Aorta (tissue), 5 donors: ENCODE measurements at regions not wholly inside any gene's neighbourhood (a gene's known extent, or its start where the extent isn't known, plus 50 kb on each side); places are given as distances from the start of the nearest gene placed in this dataset.

Experiments
- ATAC-seq: fragments of 200-7000 bp; cut with Tn5 transposase; one replicate; pipeline ENCODE4 v1.9.1; 2022; ENCODE audit warnings: moderate library complexity; ENCODE audit not compliant: low FRiP score
- DNase-seq, 2 donors: peaks; one replicate each; pipeline ENCODE4 v3.0.0-alpha.2; 2020
- H3K27ac ChIP-seq, 2 donors: one replicate each; pipeline ENCODE4 v1.5.1; 2013; ENCODE audit warnings: low read length in 2 of 2, mild to moderate bottlenecking in 2 of 2, moderate library complexity in 2 of 2, control low read depth in 1 of 2, inconsistent platforms in 1 of 2, low read depth in 1 of 2
- H3K27me3 ChIP-seq, 2 donors: one replicate each; pipeline ENCODE4 v1.6.1; 2013; ENCODE audit warnings: control low read depth in 1 of 2, low read length in 1 of 2, mild to moderate bottlenecking in 1 of 2, moderate library complexity in 1 of 2; ENCODE audit not compliant: insufficient read depth in 2 of 2, control insufficient read depth in 1 of 2
- H3K36me3 ChIP-seq, 2 donors: one replicate each; pipeline ENCODE4 v1.6.1; 2013; ENCODE audit warnings: control low read depth in 1 of 2, low read length in 1 of 2, mild to moderate bottlenecking in 1 of 2; ENCODE audit not compliant: insufficient read depth in 2 of 2, control insufficient read depth in 1 of 2
- H3K4me1 ChIP-seq, 2 donors: one replicate each; pipeline ENCODE4 v1.6.1; 2013; ENCODE audit warnings: low read length in 2 of 2, control low read depth in 1 of 2, mild to moderate bottlenecking in 1 of 2, moderate library complexity in 1 of 2; ENCODE audit not compliant: insufficient read depth in 2 of 2, control insufficient read depth in 1 of 2
- H3K4me3 ChIP-seq, 2 donors: one replicate each; pipeline ENCODE4 v1.5.1; 2013; ENCODE audit warnings: low read length in 2 of 2, control low read depth in 1 of 2, mild to moderate bottlenecking in 1 of 2
- H3K9me3 ChIP-seq: one replicate; pipeline ENCODE4 v1.6.1; 2013; ENCODE audit warnings: mild to moderate bottlenecking, low read length; ENCODE audit not compliant: control insufficient read depth
- WGBS, 2 donors: extraction: QIAGEN DNeasy Blood & Tissue Kit; methylation state at CpG; one replicate each; pipeline ENCODE4 v1.1.7; 2013; 5-methylcytosine and 5-hydroxymethylcytosine counted together
- intact Hi-C, 2 donors: fragments of 100-400 bp; cut with DNase I; formaldehyde crosslinking; loops; one replicate each; pipeline versions ENCODE4 v1.14.2 to v1.15.0; 2022
- donor health status: healthy with polysubstance abuse.
- donor health status: Bipolar disorder and iron deficiency.
- donor health status: DM: no; HTN: no; CAD: no.
- donor health status: DM: no; HTN: no; CAD: no.
- donor health status: DM: yes; HTN: yes; CAD: no.

GRCh38 chr6:156087487-156087886 lies 631.8 kb upstream of the NOX3 start:
- no peaks in the 10 kb centered on the region for H3K4me1 ChIP-seq
- no peak overlapping the region for H3K27ac ChIP-seq

DNA sequence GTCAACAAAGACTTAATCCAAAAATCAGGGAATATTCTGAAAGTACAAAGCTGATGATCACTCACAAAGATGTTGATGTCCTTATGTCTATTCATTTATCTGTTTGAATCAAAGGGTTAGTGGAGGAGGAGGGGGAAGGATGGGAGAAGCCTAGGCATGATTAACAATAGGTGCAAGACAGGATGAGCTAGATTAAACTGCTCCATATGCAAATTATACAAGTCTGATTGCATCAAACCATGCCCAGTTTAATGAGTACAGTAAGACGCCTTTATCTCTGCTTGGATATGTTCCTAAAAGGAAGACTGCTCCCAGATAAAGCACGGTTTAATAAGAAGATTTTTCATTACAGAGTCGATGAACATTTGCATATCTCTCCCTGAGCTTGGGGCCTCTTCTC lies 626.4 kb upstream of the NOX3 start:
- intact Hi-C loops, result no loop called here
- no peak for ATAC-seq
- Histone ChIP-seq H3K9me3 (no peaks in the 10 kb centered on the region), H3K27me3 (no peaks in the 10 kb centered on the region), H3K4me3 (no peak overlapping the region), H3K27ac (no peak overlapping the region), H3K4me1 (no peaks in the 10 kb centered on the region), H3K36me3 (no peaks in the 10 kb centered on the region)
- no peak for DNase-seq
- WGBS, 2 donors, result 72 to 75% methylated on average over 3 of the region's 3 CpGs

More at GRCh38 chr6:156087487-156087886, 631.8 kb upstream of the NOX3 start:
- Histone ChIP-seq H3K9me3 (no peaks in the 10 kb centered on the region), H3K27me3 (no peaks in the 10 kb centered on the region), H3K4me3 (no peak overlapping the region), H3K36me3 (no peaks in the 10 kb centered on the region)
- DNase-seq (no peak), ATAC-seq (no peak)
- intact Hi-C loops, result no loop called here

DNA sequence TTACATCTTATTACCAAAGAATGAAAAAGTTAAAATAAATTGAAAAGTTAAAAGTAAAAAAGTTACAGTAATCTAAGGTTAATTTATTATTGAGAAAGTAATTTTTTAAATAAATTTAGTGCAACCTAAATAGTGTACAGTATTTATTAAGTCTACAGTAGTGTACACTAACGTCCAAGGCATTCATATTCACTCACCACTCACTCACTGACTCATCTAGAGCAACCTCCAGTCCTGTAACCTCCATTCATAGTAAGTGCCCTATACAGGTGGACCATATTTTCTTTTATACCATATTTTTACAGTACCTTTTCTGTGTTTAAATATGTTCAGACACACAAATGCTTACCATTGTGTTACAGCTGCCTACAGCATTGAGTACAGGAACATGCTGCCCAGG lies 624.7 kb upstream of the NOX3 start:
- Histone ChIP-seq H3K4me1 (no peaks in the 10 kb centered on the region), H3K27ac (no peak overlapping the region), H3K4me3 (no peak overlapping the region), H3K9me3 (no peaks in the 10 kb centered on the region), H3K36me3 (no peaks in the 10 kb centered on the region), H3K27me3 (no peaks in the 10 kb centered on the region)
- 61 to 65% methylated on average over 1 of the region's 1 CpG for WGBS, 2 donors
- DNase-seq (no peak), ATAC-seq (no peak)
- intact Hi-C loops, result no loop called here

DNA sequence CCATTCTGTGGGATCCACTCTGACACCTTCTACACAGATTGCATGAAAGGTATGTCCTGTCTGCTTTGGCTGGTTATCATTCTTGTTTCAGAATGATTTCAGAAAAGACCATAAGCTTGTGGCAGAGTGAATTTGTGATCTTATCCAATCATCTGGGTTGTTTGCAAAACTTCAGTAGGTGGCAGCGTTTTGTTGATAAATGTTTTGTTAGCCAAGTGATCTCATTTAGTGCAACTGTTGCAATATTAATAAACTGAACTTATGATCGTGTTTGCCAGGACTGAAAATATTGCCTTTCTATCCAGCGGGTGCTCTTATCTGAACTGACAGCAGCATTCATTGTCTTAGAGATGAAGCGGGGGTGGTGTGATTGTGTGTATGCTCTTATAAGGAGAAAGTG lies 613.2 kb upstream of the NOX3 start:
- Histone ChIP-seq H3K36me3 (no peaks in the 10 kb centered on the region), H3K4me1 (peaks cover 0 to 2% of the 10 kb centered on the region in 2 donors), H3K4me3 (no peak overlapping the region), H3K27me3 (no peaks in the 10 kb centered on the region), H3K27ac (no peak overlapping the region), H3K9me3 (no peaks in the 10 kb centered on the region)
- ATAC-seq (no peak), DNase-seq (no peak)
- intact Hi-C loops, result no loop called here
- WGBS, 2 donors, result 66 to 67% methylated on average over 4 of the region's 4 CpGs

DNA sequence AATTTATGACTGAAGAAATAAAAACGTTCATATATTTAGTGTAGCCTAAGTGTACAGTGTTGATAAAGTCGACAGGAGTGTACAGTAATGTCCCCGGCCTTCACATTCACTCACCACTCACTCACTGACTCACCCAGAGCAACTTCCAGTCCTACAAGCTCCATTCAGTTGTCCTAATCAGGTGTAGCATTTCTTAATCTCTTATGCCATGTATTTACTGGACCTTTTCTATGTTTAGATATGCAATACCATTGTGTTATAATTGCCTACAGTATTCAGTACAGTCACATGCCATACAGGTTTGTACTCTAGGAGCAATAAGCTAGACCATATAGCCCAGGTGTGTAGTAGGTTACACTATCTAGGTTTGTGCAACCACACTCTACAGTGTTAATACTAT lies 610.2 kb upstream of the NOX3 start:
- no peak for ATAC-seq
- 45 to 49% methylated on average over 3 of the region's 3 CpGs for WGBS, 2 donors

GRCh38 chr6:156062091-156062563 lies 606.5 kb upstream of the NOX3 start:
- Histone ChIP-seq H3K4me3 (no peak overlapping the region), H3K4me1 (peaks cover 6 to 11% of the 10 kb centered on the region in 2 donors), H3K36me3 (no peaks in the 10 kb centered on the region), H3K27ac (no peak overlapping the region), H3K9me3 (no peaks in the 10 kb centered on the region), H3K27me3 (no peaks in the 10 kb centered on the region)
- WGBS, 2 donors, result 16 to 22% methylated on average over 2 of the region's 2 CpGs
- peak; percentile 40 for ATAC-seq
- intact Hi-C loops, result no loop called here
- DNase-seq, result no peak

More for the DNA sequence above, 610.2 kb upstream of the NOX3 start:
- Histone ChIP-seq H3K36me3 (no peaks in the 10 kb centered on the region), H3K27me3 (no peaks in the 10 kb centered on the region), H3K27ac (no peak overlapping the region), H3K4me3 (no peak overlapping the region), H3K9me3 (no peaks in the 10 kb centered on the region), H3K4me1 (peaks cover 2 to 5% of the 10 kb centered on the region in 2 donors)
- intact Hi-C loops, result no loop called here
- DNase-seq, result no peak

GRCh38 chr6:156061465-156061864 lies 605.8 kb upstream of the NOX3 start:
- WGBS, 2 donors, result 79 to 88% methylated on average over 6 of the region's 6 CpGs
- intact Hi-C loops, result no loop called here
- Histone ChIP-seq H3K27me3 (no peaks in the 10 kb centered on the region), H3K4me1 (peaks cover 6 to 11% of the 10 kb centered on the region in 2 donors), H3K9me3 (no peaks in the 10 kb centered on the region), H3K27ac (no peak overlapping the region), H3K4me3 (no peak overlapping the region), H3K36me3 (no peaks in the 10 kb centered on the region)
- no peak for DNase-seq
- no peak for ATAC-seq

GRCh38 chr6:156060013-156060412 lies 604.4 kb upstream of the NOX3 start:
- no peaks in the 10 kb centered on the region for H3K36me3 ChIP-seq
- WGBS, 2 donors, result 94 to 96% methylated on average over 4 of the region's 4 CpGs
- no peak overlapping the region for H3K27ac ChIP-seq
- H3K4me1 ChIP-seq, result peaks cover 6 to 11% of the 10 kb centered on the region in 2 donors
- no peaks in the 10 kb centered on the region for H3K9me3 ChIP-seq
- no peaks in the 10 kb centered on the region for H3K27me3 ChIP-seq
- intact Hi-C loops, result no loop called here
- ATAC-seq, result no peak
- no peak for DNase-seq
- H3K4me3 ChIP-seq, result no peak overlapping the region

DNA sequence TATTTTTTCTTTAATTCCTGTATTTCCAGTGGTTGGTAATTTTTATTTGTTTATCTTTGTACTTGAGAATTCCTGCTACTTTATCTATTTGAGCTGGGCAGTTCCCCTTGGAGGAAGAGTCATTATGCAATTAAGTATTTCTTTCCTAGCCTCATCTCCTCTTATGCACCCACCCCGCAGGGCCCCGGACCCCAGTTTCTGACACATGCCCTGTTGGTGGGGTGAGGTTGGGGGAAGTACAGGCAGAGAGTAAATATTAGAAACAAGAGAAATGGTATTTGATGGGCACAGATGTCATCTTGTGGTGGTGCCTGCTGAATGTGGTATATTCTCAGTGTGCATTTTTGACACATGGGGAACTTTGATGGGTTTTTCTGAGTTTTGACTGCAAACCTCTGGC lies 602.7 kb upstream of the NOX3 start:
- intact Hi-C loops, result no loop called here
- 91 to 95% methylated on average over 2 of the region's 2 CpGs for WGBS, 2 donors
- DNase-seq (no peak), ATAC-seq (no peak)
- Histone ChIP-seq H3K4me1 (peaks cover 6 to 11% of the 10 kb centered on the region in 2 donors), H3K9me3 (no peaks in the 10 kb centered on the region), H3K36me3 (no peaks in the 10 kb centered on the region), H3K27ac (no peak overlapping the region), H3K27me3 (no peaks in the 10 kb centered on the region), H3K4me3 (no peak overlapping the region)
